Fibroblast of skin of left quadriceps (primary cell): ENCODE measurements at regions not wholly inside any gene's neighbourhood (a gene's known extent, or its start where the extent isn't known, plus 50 kb on each side); places are given as distances from the start of the nearest gene placed in this dataset.
"Not testable (repeated sequence)": the region's sequence is repeated elsewhere in the genome, so short reads cannot be mapped to it uniquely, and the experiment has no call there.

Experiments
- DNase-seq, 2 experiments: peaks; one replicate each; pipeline ENCODE4 v3.0.0-alpha.2; 2013; ENCODE audit warnings: low read depth in 2 of 2

DNA sequence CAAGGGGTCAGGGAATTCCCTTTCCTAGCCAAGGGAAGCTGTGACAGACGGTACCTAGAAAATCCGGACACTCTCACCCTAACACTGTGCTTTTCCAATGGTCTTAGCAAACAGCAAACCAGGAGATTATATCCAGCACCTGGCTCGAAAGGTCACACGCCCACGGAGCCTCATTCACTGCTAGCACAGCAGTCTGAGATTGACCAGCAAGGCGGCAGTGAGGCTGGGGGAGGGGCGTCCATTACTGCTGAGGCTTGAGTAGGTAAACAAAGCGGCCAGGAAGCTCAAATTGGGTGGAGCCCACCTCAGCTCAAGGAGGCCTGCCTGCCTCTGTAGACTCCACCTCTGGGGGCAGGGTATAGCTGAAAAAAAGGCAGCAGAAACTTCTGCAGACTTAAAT lies 447.3 kb downstream of the RSL24D1 start:
- DNase-seq = not testable (repeated sequence)

DNA sequence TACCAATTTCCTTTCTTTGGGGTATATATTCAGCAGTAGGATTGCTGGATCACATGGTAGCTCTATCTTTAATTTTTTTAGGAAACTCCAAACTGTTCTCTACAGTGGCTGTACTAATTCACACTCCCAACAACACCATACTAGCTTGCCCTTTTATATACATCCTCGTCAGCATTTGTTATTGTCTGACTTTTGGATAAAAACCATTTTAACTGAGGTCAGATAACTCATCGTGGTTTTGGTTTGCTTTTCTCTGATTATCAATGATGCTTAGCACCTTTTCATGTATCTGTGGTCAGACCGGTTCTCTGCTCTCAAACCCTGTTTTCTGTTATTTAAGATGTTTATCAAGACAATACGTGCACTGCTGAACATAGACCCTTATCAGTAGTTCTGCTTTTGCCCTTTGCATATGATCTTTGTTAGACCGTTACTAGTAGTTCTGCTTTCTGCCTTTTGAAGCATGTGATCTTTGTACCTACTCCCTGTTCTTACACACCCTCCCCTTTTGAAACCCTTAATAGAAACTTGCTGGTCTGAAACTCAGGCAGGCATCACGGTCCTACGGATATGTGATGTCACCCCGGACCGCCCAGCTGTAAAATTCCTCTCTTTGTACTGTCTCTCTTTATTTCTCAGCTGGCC lies 474.3 kb downstream of the RSL24D1 start:
- no peak for DNase-seq

DNA sequence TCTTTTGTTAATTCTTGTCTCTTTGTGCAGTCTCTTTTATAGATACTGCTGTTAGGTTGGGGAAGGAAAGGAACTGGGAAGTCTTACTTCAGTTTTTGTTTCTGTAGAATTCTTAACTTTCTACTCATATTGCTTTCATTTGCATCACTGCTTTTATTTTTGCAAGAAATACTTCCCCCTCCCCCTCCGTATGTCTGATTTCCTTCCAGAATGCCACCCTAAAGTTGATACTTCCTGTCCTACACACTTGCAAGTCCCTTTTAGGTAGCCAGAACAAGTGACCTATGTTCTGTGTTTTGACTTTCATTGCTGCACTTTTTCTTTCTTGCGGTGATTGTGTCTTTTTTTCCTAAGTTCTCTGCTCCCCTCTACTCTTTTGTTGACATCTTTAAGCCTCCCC lies 477.4 kb downstream of the RSL24D1 start:
- DNase-seq = no peak

DNA sequence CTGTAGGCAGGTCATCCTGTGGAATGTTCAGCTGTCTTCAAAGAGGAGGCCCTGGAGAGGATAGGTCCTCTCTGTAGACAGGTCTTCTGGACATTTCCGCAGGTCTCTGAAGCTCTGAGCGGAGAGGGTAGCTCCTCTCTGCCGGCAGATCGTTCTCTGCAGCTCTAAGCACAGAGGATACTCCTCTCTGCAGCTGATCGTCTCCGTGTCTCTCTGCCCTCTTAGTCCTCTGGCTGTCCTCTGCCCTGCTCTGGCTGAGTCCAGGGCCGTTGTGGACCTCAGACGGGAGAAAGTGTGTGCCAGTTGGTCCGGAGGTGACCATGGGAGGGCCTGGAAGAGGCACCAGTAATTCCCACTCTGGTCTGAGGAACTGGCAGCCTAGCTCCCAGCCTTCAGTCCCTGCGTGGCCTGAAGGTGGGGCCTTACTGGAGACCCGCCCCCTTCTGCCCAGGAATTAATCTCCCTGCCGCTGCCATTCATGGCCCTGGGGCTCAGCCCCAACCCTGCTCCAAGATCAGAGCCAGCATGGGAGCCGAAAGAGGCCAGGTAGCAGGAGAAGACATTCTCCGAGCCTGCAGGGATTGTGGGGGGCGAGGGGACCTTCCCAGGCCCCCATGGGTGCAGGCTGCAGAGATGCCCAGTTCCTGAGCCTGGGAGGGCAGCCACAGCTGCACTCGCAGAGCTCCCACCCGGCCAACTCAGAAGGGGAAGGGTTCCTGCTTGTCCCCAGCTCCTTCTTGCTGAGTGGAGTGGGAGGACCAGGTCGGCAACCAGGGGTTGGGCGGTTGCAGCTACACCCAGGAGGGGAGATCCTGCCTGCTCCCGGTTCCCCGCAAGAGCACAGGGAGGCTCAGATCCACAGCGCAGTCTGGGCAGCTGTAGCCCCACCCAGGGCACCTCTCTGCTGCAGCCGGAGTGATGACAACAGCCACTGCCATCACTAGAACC lies 488.7 kb downstream of the RSL24D1 start:
- DNase-seq = no peak

DNA sequence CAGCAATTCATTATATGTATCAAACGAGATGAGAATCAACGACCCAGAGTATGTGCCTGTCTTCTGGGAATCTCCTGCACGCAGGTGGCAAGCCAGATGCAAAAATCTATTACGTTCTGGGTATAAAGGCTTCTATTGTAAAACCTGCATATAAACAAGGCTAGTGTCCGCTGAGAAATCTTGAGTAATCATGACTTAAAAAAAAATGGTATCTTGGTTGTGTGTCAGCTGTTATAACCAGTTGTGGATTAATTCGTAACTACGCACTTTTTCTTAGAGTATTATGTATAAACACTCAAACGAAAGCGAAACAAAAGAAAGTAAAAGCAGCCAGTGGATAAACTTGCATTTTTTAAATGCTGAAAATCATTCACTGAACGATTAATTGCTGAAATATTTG lies 509.1 kb downstream of the RSL24D1 start:
- DNase-seq = no peak
